ENCODE measurements at regions not wholly inside any gene's neighbourhood (a gene's known extent, or its start where the extent isn't known, plus 50 kb on each side); places are given as distances from the start of the nearest gene placed in this dataset.

DNA sequence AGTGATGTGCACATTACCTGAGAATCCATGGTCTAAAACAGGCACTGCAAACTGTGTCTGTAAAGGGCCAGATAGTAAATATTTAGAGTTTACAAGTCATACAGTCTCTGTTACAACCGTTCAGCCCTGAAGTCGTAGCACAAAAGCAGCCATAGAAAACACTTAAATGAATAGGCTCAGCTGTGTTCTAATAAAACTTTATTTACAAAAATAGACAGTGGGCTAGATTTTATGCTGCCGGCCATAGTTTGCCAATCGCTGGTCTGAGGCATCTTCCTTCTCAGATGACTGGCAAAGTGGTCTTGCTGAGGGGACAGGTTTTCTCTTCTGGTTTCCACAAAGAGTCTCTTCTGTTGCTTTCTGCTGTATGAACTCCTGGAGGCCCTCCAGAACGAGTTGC is 121.7 kb downstream of the EMX2 start:
- no peaks in the 10 kb centered on the region for H3K9me3 ChIP-seq (replicated peaks; ENCODE audit: control insufficient read depth, insufficient read depth, low read length)
- no peaks in the 10 kb centered on the region for H3K79me2 ChIP-seq (ENCODE audit: control insufficient read depth, insufficient read depth, low read length)
- dilution Hi-C loops (cut with MboI; ENCODE audit: extremely low pct_ligation_motif_present, low sequenced_read_pairs) (no loop called here), intact Hi-C loops (cut with micrococcal nuclease) (no loop called here)
- H3K9ac ChIP-seq (replicated peaks; ENCODE audit: extremely low read depth, insufficient read depth, low read length), result no peak overlapping the region
- ChIA-PET CTCF (no interaction called here), POLR2A (no interaction called here)
- H3K27me3 ChIP-seq (ENCODE audit: control insufficient read depth in 2 of 2, insufficient read depth in 2 of 2, low read length in 2 of 2), result no peaks in the 10 kb centered on the region
- H3K4me1 ChIP-seq (ENCODE audit: control insufficient read depth, extremely low read depth, insufficient read depth, low read length), result no peaks in the 10 kb centered on the region
- FAIRE-seq (no peak), DNase-seq (ENCODE audit: low read depth, low spot score) (no peak)
- H4K20me1 ChIP-seq (replicated peaks; ENCODE audit: control insufficient read depth, extremely low read depth, insufficient read depth, low read length), result no peaks in the 10 kb centered on the region
- H3K4me3 ChIP-seq (replicated peaks in 1 of 3; ENCODE audit: insufficient read depth in 1 of 3, low read depth in 1 of 3, low read length in 3 of 3), result no peak overlapping the region
- no peaks in the 10 kb centered on the region for H3K36me3 ChIP-seq (ENCODE audit: control insufficient read depth in 2 of 2, extremely low read depth in 1 of 2, insufficient read depth in 2 of 2, low read length in 2 of 2)
- BruUV-seq (replicated peaks), result no TSS peak
- TF ChIP-seq EZH2 (IDR thresholded peaks at IDR 0.05; ENCODE audit: borderline replicate concordance, low read depth, low read length, severe bottlenecking) (no peak), JUN (IDR thresholded peaks at IDR 0.05; ENCODE audit: borderline replicate concordance, insufficient read depth, insufficient read length, low read depth) (no peak), MYC (IDR thresholded peaks at IDR 0.05; ENCODE audit: low read depth, low read length) (no peak), POLR2AphosphoS5 (IDR thresholded peaks at IDR 0.05; ENCODE audit: insufficient read depth, low read depth, low read length) (no peak), GATA2 (IDR thresholded peaks at IDR 0.05; ENCODE audit: insufficient read depth, insufficient read length, low read depth, low read length) (no peak), POLR2A (IDR thresholded peaks at IDR 0.05; ENCODE audit: low read depth, low read length) (no peak), FOS (IDR thresholded peaks at IDR 0.05; ENCODE audit: borderline replicate concordance, insufficient read depth, low read length) (no peak)
- TF ChIP-seq, protein P1, sequence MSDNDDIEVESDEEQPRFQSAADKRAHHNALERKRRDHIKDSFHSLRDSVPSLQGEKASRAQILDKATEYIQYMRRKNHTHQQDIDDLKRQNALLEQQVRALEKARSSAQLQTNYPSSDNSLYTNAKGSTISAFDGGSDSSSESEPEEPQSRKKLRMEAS (IDR thresholded peaks at IDR 0.05; ENCODE audit: insufficient read depth, insufficient read length), result no peak
- TF ChIP-seq, protein P2, sequence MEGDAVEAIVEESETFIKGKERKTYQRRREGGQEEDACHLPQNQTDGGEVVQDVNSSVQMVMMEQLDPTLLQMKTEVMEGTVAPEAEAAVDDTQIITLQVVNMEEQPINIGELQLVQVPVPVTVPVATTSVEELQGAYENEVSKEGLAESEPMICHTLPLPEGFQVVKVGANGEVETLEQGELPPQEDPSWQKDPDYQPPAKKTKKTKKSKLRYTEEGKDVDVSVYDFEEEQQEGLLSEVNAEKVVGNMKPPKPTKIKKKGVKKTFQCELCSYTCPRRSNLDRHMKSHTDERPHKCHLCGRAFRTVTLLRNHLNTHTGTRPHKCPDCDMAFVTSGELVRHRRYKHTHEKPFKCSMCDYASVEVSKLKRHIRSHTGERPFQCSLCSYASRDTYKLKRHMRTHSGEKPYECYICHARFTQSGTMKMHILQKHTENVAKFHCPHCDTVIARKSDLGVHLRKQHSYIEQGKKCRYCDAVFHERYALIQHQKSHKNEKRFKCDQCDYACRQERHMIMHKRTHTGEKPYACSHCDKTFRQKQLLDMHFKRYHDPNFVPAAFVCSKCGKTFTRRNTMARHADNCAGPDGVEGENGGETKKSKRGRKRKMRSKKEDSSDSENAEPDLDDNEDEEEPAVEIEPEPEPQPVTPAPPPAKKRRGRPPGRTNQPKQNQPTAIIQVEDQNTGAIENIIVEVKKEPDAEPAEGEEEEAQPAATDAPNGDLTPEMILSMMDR (IDR thresholded peaks at IDR 0.05; ENCODE audit: extremely low read depth in 1 of 2, insufficient read depth in 1 of 2, low read depth in 1 of 2, low read length in 2 of 2), result no peak
- H3K4me2 ChIP-seq (ENCODE audit: insufficient read depth, low read length), result no peak overlapping the region
- H2AFZ ChIP-seq (ENCODE audit: low read depth, low read length), result no peak overlapping the region
- no peaks in the 10 kb centered on the region for H3K9me1 ChIP-seq (replicated peaks; ENCODE audit: control insufficient read depth, extremely low read depth, insufficient read depth, low read length)
- no peak overlapping the region for H3K27ac ChIP-seq (ENCODE audit: insufficient read depth, low read depth, low read length)

All from endothelial cell of umbilical vein (primary cell).